Lower lobe of right lung (tissue), 2 donors: ENCODE measurements at regions not wholly inside any gene's neighbourhood (a gene's known extent, or its start where the extent isn't known, plus 50 kb on each side); places are given as distances from the start of the nearest gene placed in this dataset.
"Not testable (repeated sequence)": the region's sequence is repeated elsewhere in the genome, so short reads cannot be mapped to it uniquely, and the experiment has no call there.

Experiments
- ATAC-seq, 2 donors: fragments of 200-7000 bp; cut with Tn5 transposase; one replicate each; pipeline ENCODE4 v1.9.1; 2020 to 2022; ENCODE audit warnings: mild to moderate bottlenecking in 2 of 2, moderate library complexity in 2 of 2
- DNase-seq: peaks from one replicate; pipeline ENCODE4 v3.0.0-alpha.2; 2020
- H3K27ac ChIP-seq: fragments of 200-600 bp; one replicate; pipeline ENCODE4 v1.8.0; 2022
- H3K27me3 ChIP-seq: fragments of 200-600 bp; one replicate; pipeline ENCODE4 v1.8.0; 2022; ENCODE audit warnings: low read depth
- H3K36me3 ChIP-seq: fragments of 200-600 bp; one replicate; pipeline ENCODE4 v1.8.0; 2022; ENCODE audit warnings: mild to moderate bottlenecking
- H3K4me1 ChIP-seq: fragments of 200-600 bp; one replicate; pipeline ENCODE4 v1.8.0; 2022
- H3K4me3 ChIP-seq: fragments of 200-600 bp; one replicate; pipeline ENCODE4 v1.8.0; 2022; ENCODE audit warnings: mild to moderate bottlenecking
- H3K9me3 ChIP-seq: fragments of 200-600 bp; one replicate; pipeline ENCODE4 v1.8.0; 2022
- intact Hi-C: fragments of 100-400 bp; cut with DNase I; formaldehyde crosslinking; loops from one replicate; pipeline ENCODE4 v1.11.0; 2022
- TF ChIP-seq, protein P1 (sequence below): fragments of 200-600 bp; IDR thresholded peaks from one replicate; pipeline ENCODE4 v1.8.0; 2022; ENCODE audit warnings: antibody characterized with exemption, mild to moderate bottlenecking
- donor health status: DM: no; HTN: yes; CAD: no; lungs with severe emphysema.

- no peak overlapping the region for H3K4me3 ChIP-seq
- ATAC-seq (no peak), DNase-seq (no peak)
- H3K4me1 ChIP-seq: no peaks in the 10 kb centered on the region
- TF ChIP-seq, protein P1, sequence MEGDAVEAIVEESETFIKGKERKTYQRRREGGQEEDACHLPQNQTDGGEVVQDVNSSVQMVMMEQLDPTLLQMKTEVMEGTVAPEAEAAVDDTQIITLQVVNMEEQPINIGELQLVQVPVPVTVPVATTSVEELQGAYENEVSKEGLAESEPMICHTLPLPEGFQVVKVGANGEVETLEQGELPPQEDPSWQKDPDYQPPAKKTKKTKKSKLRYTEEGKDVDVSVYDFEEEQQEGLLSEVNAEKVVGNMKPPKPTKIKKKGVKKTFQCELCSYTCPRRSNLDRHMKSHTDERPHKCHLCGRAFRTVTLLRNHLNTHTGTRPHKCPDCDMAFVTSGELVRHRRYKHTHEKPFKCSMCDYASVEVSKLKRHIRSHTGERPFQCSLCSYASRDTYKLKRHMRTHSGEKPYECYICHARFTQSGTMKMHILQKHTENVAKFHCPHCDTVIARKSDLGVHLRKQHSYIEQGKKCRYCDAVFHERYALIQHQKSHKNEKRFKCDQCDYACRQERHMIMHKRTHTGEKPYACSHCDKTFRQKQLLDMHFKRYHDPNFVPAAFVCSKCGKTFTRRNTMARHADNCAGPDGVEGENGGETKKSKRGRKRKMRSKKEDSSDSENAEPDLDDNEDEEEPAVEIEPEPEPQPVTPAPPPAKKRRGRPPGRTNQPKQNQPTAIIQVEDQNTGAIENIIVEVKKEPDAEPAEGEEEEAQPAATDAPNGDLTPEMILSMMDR: no peak
- H3K27me3 ChIP-seq: no peaks in the 10 kb centered on the region
- intact Hi-C loops: no loop called here
- no peak overlapping the region for H3K27ac ChIP-seq
- no peaks in the 10 kb centered on the region for H3K36me3 ChIP-seq
- H3K9me3 ChIP-seq: no peaks in the 10 kb centered on the region
Observed at GRCh38 chr5:17852740-17853139, 218.5 kb downstream of the TAF11L14 start.

- no peaks in the 10 kb centered on the region for H3K27me3 ChIP-seq
- no peaks in the 10 kb centered on the region for H3K4me1 ChIP-seq
- intact Hi-C loops: no loop called here
- H3K4me3 ChIP-seq: no peak overlapping the region
- no peaks in the 10 kb centered on the region for H3K36me3 ChIP-seq
- H3K9me3 ChIP-seq: no peaks in the 10 kb centered on the region
- ATAC-seq (no peak), DNase-seq (no peak)
- TF ChIP-seq, protein P1: no peak
- H3K27ac ChIP-seq: no peak overlapping the region
Observed at GRCh38 chr5:17854901-17855300, 220.6 kb downstream of the TAF11L14 start.

DNA sequence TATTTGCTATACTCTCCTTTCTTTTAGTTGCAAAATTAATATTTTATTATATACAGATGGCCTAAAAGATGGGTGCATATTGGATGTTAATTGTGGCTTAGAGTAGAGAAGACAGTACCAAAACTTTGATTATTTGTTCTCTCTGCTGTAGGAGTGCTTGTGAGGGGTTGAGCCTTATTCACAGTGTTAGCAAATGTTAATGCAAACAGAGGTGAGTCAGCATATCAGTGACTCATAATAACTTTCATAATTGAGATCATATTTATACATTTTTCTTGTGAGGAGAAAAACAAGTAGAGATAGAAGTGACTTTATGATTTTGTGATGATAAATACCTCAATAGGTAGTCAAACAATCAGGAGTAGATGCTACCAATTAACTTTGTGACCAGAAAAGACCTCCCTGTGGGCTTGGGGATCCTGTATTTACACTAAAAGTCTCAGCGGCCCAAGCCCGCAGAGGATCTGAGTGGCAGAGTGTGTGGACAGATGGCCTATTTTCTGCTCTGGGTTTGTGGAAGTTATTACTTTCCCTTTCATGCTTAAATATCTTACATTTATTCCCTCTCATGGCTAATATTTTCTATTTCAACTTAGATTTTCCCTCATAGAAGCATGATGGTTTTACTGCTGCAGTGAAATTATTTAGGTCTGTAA, 226.5 kb downstream of the TAF11L14 start:
- no peaks in the 10 kb centered on the region for H3K4me1 ChIP-seq
- H3K4me3 ChIP-seq: no peak overlapping the region
- intact Hi-C loops: no loop called here
- peak; percentile 37 to 81 for ATAC-seq
- H3K27me3 ChIP-seq: no peaks in the 10 kb centered on the region
- H3K36me3 ChIP-seq: no peaks in the 10 kb centered on the region
- DNase-seq: no peak
- H3K9me3 ChIP-seq: no peaks in the 10 kb centered on the region
- no peak overlapping the region for H3K27ac ChIP-seq
- TF ChIP-seq, protein P1: no peak

GRCh38 chr5:17864903-17865302, 230.6 kb downstream of the TAF11L14 start:
- H3K27ac ChIP-seq, H3K27me3 ChIP-seq, H3K4me1 ChIP-seq, DNase-seq, H3K4me3 ChIP-seq, ATAC-seq, intact Hi-C loops, H3K9me3 ChIP-seq, H3K36me3 ChIP-seq: not testable (repeated sequence)

DNA sequence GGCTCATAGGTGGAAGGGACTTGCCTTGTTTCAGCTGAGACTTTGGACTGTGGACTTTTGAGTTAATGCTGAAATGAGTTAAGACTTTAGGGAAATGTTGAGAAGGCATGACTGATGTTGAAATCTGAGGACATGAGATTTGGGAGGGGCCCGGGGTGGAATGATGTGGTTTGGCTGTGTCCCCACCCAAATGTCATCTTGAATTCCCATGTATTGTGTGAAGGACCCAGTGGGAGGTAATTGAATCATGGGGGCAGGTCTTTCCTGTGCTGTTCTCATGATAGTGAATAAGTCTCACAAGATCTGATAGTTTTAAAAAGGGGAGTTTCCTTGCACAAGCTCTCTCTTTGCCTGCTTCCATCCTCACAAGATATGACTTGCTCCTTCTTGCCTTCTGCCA, 231.7 kb downstream of the TAF11L14 start:
- DNase-seq, H3K27me3 ChIP-seq, intact Hi-C loops, ATAC-seq, H3K36me3 ChIP-seq, H3K4me1 ChIP-seq, H3K4me3 ChIP-seq, H3K9me3 ChIP-seq, H3K27ac ChIP-seq: not testable (repeated sequence)

DNA sequence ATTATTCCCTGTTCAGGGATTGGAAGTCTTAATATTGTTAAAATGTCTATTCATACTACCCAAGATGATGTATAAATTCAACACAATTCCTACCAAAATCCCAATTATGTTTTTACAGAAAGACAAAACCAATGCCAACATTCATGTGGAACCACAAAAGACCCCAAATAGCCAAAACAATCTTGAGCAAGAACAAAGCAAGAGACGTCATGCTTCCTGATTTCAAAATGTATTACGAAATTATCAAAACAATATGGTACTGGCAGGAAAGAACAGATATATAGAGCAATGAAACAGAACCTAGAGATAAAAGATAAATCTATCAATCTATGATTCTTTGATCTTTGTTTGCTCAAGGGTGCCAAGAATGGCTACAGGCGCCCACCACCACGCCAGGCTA, 237.9 kb downstream of the TAF11L14 start:
- no peaks in the 10 kb centered on the region for H3K36me3 ChIP-seq
- H3K27me3 ChIP-seq: no peaks in the 10 kb centered on the region
- no peak overlapping the region for H3K27ac ChIP-seq
- DNase-seq (no peak), ATAC-seq (no peak)
- peaks cover 3% of the 10 kb centered on the region for H3K9me3 ChIP-seq
- no peaks in the 10 kb centered on the region for H3K4me1 ChIP-seq
- H3K4me3 ChIP-seq: no peak overlapping the region
- TF ChIP-seq, protein P1: no peak
- intact Hi-C loops: no loop called here
